ENCODE measurements at regions not wholly inside any gene's neighbourhood (a gene's known extent, or its start where the extent isn't known, plus 50 kb on each side); places are given as distances from the start of the nearest gene placed in this dataset.

- no peaks in the 10 kb centered on the region for H3K9me3 ChIP-seq
- H3K36me3 ChIP-seq = no peaks in the 10 kb centered on the region
- no peak overlapping the region for H3K4me3 ChIP-seq
- no peak overlapping the region for H3K27ac ChIP-seq
- intact Hi-C loops (cut with DNase I; ENCODE audit: low total_unique reads) (no loop called here), in situ Hi-C loops (cut with MboI; ENCODE audit: low pct_ligation_motif_present in 1 of 4, low pct_unique_long_range_greater_than_20kb in 1 of 4, low sequenced_read_pairs in 3 of 4) (no loop called here)
- H3K4me1 ChIP-seq = no peaks in the 10 kb centered on the region
- no peak for DNase-seq
- no peak for TF ChIP-seq POLR2AphosphoS5 (IDR thresholded peaks at IDR 0.05)
- TF ChIP-seq EP300 (IDR thresholded peaks at IDR 0.05; ENCODE audit: low read depth) = no peak
- TF ChIP-seq POLR2A (IDR thresholded peaks at IDR 0.05) = no peak
- no peak for TF ChIP-seq CTCF (IDR thresholded peaks at IDR 0.05)
- H3K27me3 ChIP-seq = no peaks in the 10 kb centered on the region
Observed at GRCh38 chr2:220913384-220913783, 658.7 kb downstream of the EPHA4 start.

- Histone ChIP-seq H3K36me3 (no peaks in the 10 kb centered on the region), H3K27ac (no peak overlapping the region), H3K27me3 (no peaks in the 10 kb centered on the region), H3K4me1 (no peaks in the 10 kb centered on the region), H3K9me3 (no peaks in the 10 kb centered on the region), H3K4me3 (no peak overlapping the region)
- 34 to 35% methylated on average over 2 of the region's 2 CpGs for WGBS, 2 donors (ENCODE audit: low coverage in 1 of 2)
- in situ Hi-C loops (cut with MboI; ENCODE audit: low pct_ligation_motif_present in 1 of 4, low pct_unique_long_range_greater_than_20kb in 1 of 4, low sequenced_read_pairs in 3 of 4) (no loop called here), intact Hi-C loops (cut with DNase I; ENCODE audit: low total_unique reads) (no loop called here)
- no peak for DNase-seq
- no peak for TF ChIP-seq POLR2A (IDR thresholded peaks at IDR 0.05)
- no peak for TF ChIP-seq POLR2AphosphoS5 (IDR thresholded peaks at IDR 0.05)
- TF ChIP-seq CTCF (IDR thresholded peaks at IDR 0.05) = no peak
- TF ChIP-seq EP300 (IDR thresholded peaks at IDR 0.05; ENCODE audit: low read depth) = no peak
Observed at GRCh38 chr2:220915092-220915623, 656.9 kb downstream of the EPHA4 start.

- Histone ChIP-seq H3K4me3 (no peak overlapping the region), H3K27ac (no peak overlapping the region), H3K4me1 (no peaks in the 10 kb centered on the region), H3K36me3 (no peaks in the 10 kb centered on the region), H3K9me3 (no peaks in the 10 kb centered on the region), H3K27me3 (no peaks in the 10 kb centered on the region)
- 75 to 79% methylated on average over 3 to 4 of the region's 4 CpGs for WGBS, 2 donors (ENCODE audit: low coverage in 1 of 2)
- intact Hi-C loops (cut with DNase I; ENCODE audit: low total_unique reads) = no loop called here
- no peak for TF ChIP-seq EP300 (IDR thresholded peaks at IDR 0.05; ENCODE audit: low read depth)
- no peak for TF ChIP-seq POLR2A (IDR thresholded peaks at IDR 0.05)
- no peak for TF ChIP-seq POLR2AphosphoS5 (IDR thresholded peaks at IDR 0.05)
- no peak for TF ChIP-seq CTCF (IDR thresholded peaks at IDR 0.05)
- no peak for DNase-seq
- in situ Hi-C loops (cut with MboI; ENCODE audit: low pct_ligation_motif_present in 1 of 4, low pct_unique_long_range_greater_than_20kb in 1 of 4, low sequenced_read_pairs in 3 of 4) = no loop called here
Observed at GRCh38 chr2:220916931-220917330, 655.2 kb downstream of the EPHA4 start.

GRCh38 chr2:220930271-220931076, 641.6 kb downstream of the EPHA4 start:
- Histone ChIP-seq H3K4me3 (no peak overlapping the region), H3K4me1 (no peaks in the 10 kb centered on the region), H3K9me3 (peaks cover 0 to 4% of the 10 kb centered on the region in 2 donors), H3K27me3 (no peaks in the 10 kb centered on the region), H3K27ac (no peak overlapping the region), H3K36me3 (no peaks in the 10 kb centered on the region)
- intact Hi-C loops (cut with DNase I; ENCODE audit: low total_unique reads) = no loop called here
- in situ Hi-C loops (cut with MboI; ENCODE audit: low pct_ligation_motif_present in 1 of 4, low pct_unique_long_range_greater_than_20kb in 1 of 4, low sequenced_read_pairs in 3 of 4) = no loop called here
- TF ChIP-seq POLR2AphosphoS5 (IDR thresholded peaks at IDR 0.05) (no peak), POLR2A (IDR thresholded peaks at IDR 0.05) (no peak), CTCF (IDR thresholded peaks at IDR 0.05) (no peak), EP300 (IDR thresholded peaks at IDR 0.05; ENCODE audit: low read depth) (no peak)
- WGBS, 2 donors (ENCODE audit: low coverage in 1 of 2) = 56 to 58% methylated on average over 2 of the region's 2 CpGs
- DNase-seq = no peak

Measured in transverse colon (tissue), 4 donors.